Gastroesophageal sphincter (tissue), 3 donors: ENCODE measurements at regions not wholly inside any gene's neighbourhood (a gene's known extent, or its start where the extent isn't known, plus 50 kb on each side); places are given as distances from the start of the nearest gene placed in this dataset.

Experiments used
- EP300 ChIP-seq: sonication (generic); formaldehyde crosslinking; IDR thresholded peaks from one replicate; pipeline ENCODE4 v1.6.1; 2017; ENCODE audit warnings: antibody characterized with exemption, mild to moderate bottlenecking
- TF ChIP-seq, protein P1 (sequence below), 4 experiments: fragments of 200-600 bp in 2 of 4; fragments of 450-650 bp in 2 of 4; sonication (generic) in 1 of 4; IDR thresholded peaks; one replicate each; pipeline ENCODE4 v1.5.1; 2017 to 2019; ENCODE audit warnings: antibody characterized with exemption in 4 of 4, mild to moderate bottlenecking in 2 of 4, moderate library complexity in 2 of 4

DNA sequence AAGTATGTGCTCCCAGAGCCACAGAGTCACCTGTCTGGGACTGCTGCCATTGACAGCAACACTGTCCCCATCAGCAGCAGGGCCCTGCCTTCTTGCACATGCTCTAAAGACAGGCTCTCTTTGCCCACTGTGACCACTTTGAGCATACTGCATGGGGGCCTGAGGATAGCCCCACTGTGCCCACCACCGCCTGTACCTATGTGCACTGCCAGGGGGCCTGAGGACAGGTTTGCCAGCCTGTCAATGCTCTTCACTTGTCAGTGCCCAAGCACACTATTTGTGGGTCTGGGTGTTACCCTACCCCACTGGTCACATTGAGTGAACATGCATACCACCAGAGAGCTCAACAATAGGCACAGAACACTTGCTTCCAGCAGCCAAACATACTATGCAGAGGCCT lies 1137.0 kb upstream of the FANCL start:
- TF ChIP-seq, protein P1, sequence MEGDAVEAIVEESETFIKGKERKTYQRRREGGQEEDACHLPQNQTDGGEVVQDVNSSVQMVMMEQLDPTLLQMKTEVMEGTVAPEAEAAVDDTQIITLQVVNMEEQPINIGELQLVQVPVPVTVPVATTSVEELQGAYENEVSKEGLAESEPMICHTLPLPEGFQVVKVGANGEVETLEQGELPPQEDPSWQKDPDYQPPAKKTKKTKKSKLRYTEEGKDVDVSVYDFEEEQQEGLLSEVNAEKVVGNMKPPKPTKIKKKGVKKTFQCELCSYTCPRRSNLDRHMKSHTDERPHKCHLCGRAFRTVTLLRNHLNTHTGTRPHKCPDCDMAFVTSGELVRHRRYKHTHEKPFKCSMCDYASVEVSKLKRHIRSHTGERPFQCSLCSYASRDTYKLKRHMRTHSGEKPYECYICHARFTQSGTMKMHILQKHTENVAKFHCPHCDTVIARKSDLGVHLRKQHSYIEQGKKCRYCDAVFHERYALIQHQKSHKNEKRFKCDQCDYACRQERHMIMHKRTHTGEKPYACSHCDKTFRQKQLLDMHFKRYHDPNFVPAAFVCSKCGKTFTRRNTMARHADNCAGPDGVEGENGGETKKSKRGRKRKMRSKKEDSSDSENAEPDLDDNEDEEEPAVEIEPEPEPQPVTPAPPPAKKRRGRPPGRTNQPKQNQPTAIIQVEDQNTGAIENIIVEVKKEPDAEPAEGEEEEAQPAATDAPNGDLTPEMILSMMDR (IDR thresholded peaks at IDR 0.05): no peak
- TF ChIP-seq EP300: no peak
